OCI-LY7 (cell line): ENCODE measurements at regions not wholly inside any gene's neighbourhood (a gene's known extent, or its start where the extent isn't known, plus 50 kb on each side); places are given as distances from the start of the nearest gene placed in this dataset.

ENCODE experiments used
- BruUV-seq: library from RNA; stranded (reverse); fragments of 400-500 nt; replicated peaks from 2 replicates; lab custom pipeline; 2021; lab: Mats Ljungman, UMichigan
- CTCF ChIA-PET: fragments of 300-600 bp; sonication (Branson Sonifier 250); formaldehyde crosslinking; loops from one replicate; lab custom pipeline; 2022; ENCODE audit warnings: antibody characterized with exemption; ENCODE audit not compliant: unreplicated experiment; lab: Charles Lee
- POLR2A ChIA-PET: fragments of 300-600 bp; sonication (Branson Sonifier 250); formaldehyde crosslinking; loops from one replicate; lab custom pipeline; 2022; ENCODE audit warnings: antibody characterized with exemption; lab: Charles Lee
- DNase-seq: peaks from one replicate; pipeline ENCODE4 v3.0.0-alpha.2; 2015; ENCODE audit warnings: low spot score
- H2AFZ ChIP-seq: fragments of 200-600 bp; sonication (generic), shearing (Covaris generic); 2 replicates; pipeline ENCODE4 v1.6.1; 2014; ENCODE audit warnings: mild to moderate bottlenecking, antibody characterized with exemption, low read length, moderate library complexity
- H3K27ac ChIP-seq: fragments of 200-600 bp; sonication (generic); 2 replicates; pipeline ENCODE4 v1.5.1; 2014; ENCODE audit warnings: mixed run types, low read depth, mild to moderate bottlenecking, moderate library complexity, low read length, inconsistent platforms; ENCODE audit not compliant: poor library complexity, severe bottlenecking
- H3K36me3 ChIP-seq: fragments of 200-600 bp; sonication (generic); 2 replicates; pipeline ENCODE4 v1.6.1; 2014; ENCODE audit warnings: mild to moderate bottlenecking, antibody characterized with exemption, low read length, moderate library complexity, mixed read lengths; ENCODE audit not compliant: insufficient read depth
- H3K4me1 ChIP-seq: fragments of 200-600 bp; sonication (generic); 2 replicates; pipeline ENCODE4 v1.5.1; 2014; ENCODE audit warnings: mild to moderate bottlenecking, low read length; ENCODE audit not compliant: insufficient read depth, poor library complexity, severe bottlenecking
- H3K4me2 ChIP-seq: fragments of 200-600 bp; sonication (generic); 2 replicates; pipeline ENCODE4 v1.6.1; 2014; ENCODE audit warnings: mild to moderate bottlenecking, low read length
- H3K4me3 ChIP-seq: fragments of 200-600 bp; sonication (generic); 2 replicates; pipeline ENCODE4 v1.5.1; 2014; ENCODE audit warnings: mild to moderate bottlenecking, low read depth, low read length; ENCODE audit not compliant: poor library complexity, severe bottlenecking
- H3K79me2 ChIP-seq: fragments of 200-600 bp; sonication (generic); 2 replicates; pipeline ENCODE4 v1.6.1; 2016; ENCODE audit warnings: low read depth, mild to moderate bottlenecking, low read length, moderate library complexity, mixed read lengths; ENCODE audit not compliant: insufficient read depth
- H3K9me2 ChIP-seq: fragments of 200-600 bp; sonication (generic); 2 replicates; pipeline ENCODE4 v1.6.1; 2016; ENCODE audit warnings: mild to moderate bottlenecking, low read length, mixed read lengths; ENCODE audit not compliant: insufficient read depth
- H3K9me3 ChIP-seq: fragments of 200-600 bp; sonication (generic); 2 replicates; pipeline ENCODE4 v1.6.1; 2014; ENCODE audit warnings: mild to moderate bottlenecking, mixed run types, low read length, mixed read lengths
- H4K20me1 ChIP-seq: fragments of 200-600 bp; sonication (generic); 2 replicates; pipeline ENCODE4 v1.6.1; 2014; ENCODE audit warnings: mild to moderate bottlenecking, antibody characterized with exemption, low read length, moderate library complexity, mixed read lengths; ENCODE audit not compliant: insufficient read depth
- CTCF ChIP-seq: fragments of 200-600 bp; sonication (generic); conservative IDR thresholded peaks from 2 replicates; pipeline ENCODE4 v1.5.1; 2014; ENCODE audit warnings: mild to moderate bottlenecking, antibody characterized with exemption, low read length, moderate library complexity, mixed read lengths
- EZH2phosphoT487 ChIP-seq: fragments of 200-600 bp; sonication (generic); IDR thresholded peaks from 2 replicates; pipeline ENCODE4 v1.6.1; 2018; ENCODE audit warnings: low read depth, borderline replicate concordance, mild to moderate bottlenecking, mixed run types, antibody characterized with exemption, low read length, moderate library complexity, mixed read lengths
- intact Hi-C: fragments of 100-400 bp; cut with micrococcal nuclease; formaldehyde crosslinking; loops from one replicate; pipeline ENCODE4 v1.10.0; 2022; ENCODE audit not compliant: unreplicated experiment

DNA sequence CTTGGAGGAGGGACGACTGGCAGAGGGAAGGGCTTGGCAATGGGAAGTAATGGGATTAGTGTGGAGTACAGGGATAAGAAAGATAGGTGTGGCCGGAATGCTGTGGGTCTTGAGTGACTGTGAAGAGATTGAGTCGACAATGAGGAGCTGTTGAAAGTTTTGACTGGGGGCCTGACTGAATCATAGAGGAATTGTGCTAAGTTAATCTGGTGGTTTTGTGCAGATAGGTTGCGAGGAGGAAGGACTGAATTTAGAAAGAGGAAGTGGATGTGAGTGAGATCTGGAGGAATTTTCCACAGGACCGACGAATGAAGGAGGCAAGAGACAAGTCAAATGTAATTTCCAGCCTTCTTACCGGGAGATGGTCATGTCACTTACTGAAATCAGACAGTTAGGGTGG, 143.9 kb upstream of the RALGAPA2 start:
- no peak overlapping the region for H3K27ac ChIP-seq
- ChIA-PET CTCF (no interaction called here), POLR2A (interaction anchor here (0.8 kb wide), 1 partner anchor 220 kb away, joined by 3 read pairs; no protein-coding TSS in a partner anchor)
- H3K4me1 ChIP-seq = no peaks in the 10 kb centered on the region
- H3K4me3 ChIP-seq = no peak overlapping the region
- H3K79me2 ChIP-seq = no peaks in the 10 kb centered on the region
- no peak overlapping the region for H3K4me2 ChIP-seq
- H3K9me3 ChIP-seq = no peaks in the 10 kb centered on the region
- no peaks in the 10 kb centered on the region for H4K20me1 ChIP-seq
- H2AFZ ChIP-seq = no peak overlapping the region
- no peak for DNase-seq
- H3K9me2 ChIP-seq = no peaks in the 10 kb centered on the region
- BruUV-seq = no TSS peak
- H3K36me3 ChIP-seq = no peaks in the 10 kb centered on the region
- intact Hi-C loops = no loop called here
- no peak for TF ChIP-seq CTCF
- no peak for TF ChIP-seq EZH2phosphoT487

DNA sequence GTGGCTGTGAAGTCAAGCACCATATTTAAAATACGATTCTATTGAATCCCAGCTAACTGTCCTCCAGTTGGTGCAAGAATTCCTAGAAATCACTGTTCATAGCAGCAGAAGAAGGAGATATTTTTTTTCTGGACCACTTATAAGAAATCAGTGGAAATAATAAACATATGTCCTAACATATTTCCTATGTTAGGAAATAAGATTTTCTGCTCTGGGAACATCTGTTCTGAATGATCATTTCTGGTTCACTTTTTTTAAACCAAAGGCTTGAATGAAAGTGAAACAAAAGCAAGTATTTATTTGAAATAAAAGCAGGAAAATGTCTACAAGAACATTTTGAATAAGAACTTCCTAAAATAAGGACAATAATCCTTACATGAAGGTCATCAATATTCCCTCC, 138.9 kb upstream of the RALGAPA2 start:
- no peak for TF ChIP-seq CTCF
- no peak for TF ChIP-seq EZH2phosphoT487
- H3K27ac ChIP-seq = no peak overlapping the region
- ChIA-PET POLR2A (no interaction called here), CTCF (no interaction called here)
- no peaks in the 10 kb centered on the region for H3K36me3 ChIP-seq
- H3K9me3 ChIP-seq = no peaks in the 10 kb centered on the region
- no peaks in the 10 kb centered on the region for H4K20me1 ChIP-seq
- H3K4me3 ChIP-seq = no peak overlapping the region
- no peaks in the 10 kb centered on the region for H3K4me1 ChIP-seq
- H2AFZ ChIP-seq = no peak overlapping the region
- H3K4me2 ChIP-seq = no peak overlapping the region
- no peak for DNase-seq
- intact Hi-C loops = no loop called here
- H3K9me2 ChIP-seq = no peaks in the 10 kb centered on the region
- no peaks in the 10 kb centered on the region for H3K79me2 ChIP-seq
- no TSS peak for BruUV-seq

- intact Hi-C loops = no loop called here
- BruUV-seq = no TSS peak
- H3K79me2 ChIP-seq = no peaks in the 10 kb centered on the region
- H3K9me3 ChIP-seq = no peaks in the 10 kb centered on the region
- DNase-seq = no peak
- no peak overlapping the region for H3K27ac ChIP-seq
- TF ChIP-seq CTCF (no peak), EZH2phosphoT487 (no peak)
- POLR2A ChIA-PET = no interaction called here
- H3K36me3 ChIP-seq = no peaks in the 10 kb centered on the region
- CTCF ChIA-PET = no interaction called here
- H4K20me1 ChIP-seq = no peaks in the 10 kb centered on the region
- H3K9me2 ChIP-seq = no peaks in the 10 kb centered on the region
- no peak overlapping the region for H3K4me2 ChIP-seq
- no peak overlapping the region for H3K4me3 ChIP-seq
- no peaks in the 10 kb centered on the region for H3K4me1 ChIP-seq
- H2AFZ ChIP-seq = no peak overlapping the region
These were observed 138.0 kb upstream of the RALGAPA2 start for GRCh38 chr20:20850407-20850806.
